ENCODE measurements at regions not wholly inside any gene's neighbourhood (a gene's known extent, or its start where the extent isn't known, plus 50 kb on each side); places are given as distances from the start of the nearest gene placed in this dataset.

GRCh38 chr5:159772698-159773061 lies 143.6 kb upstream of the ADRA1B start:
- DNase-seq (no peak), ATAC-seq (peak in 1 of 8 donors; percentile 7)
- peak overlapping the region in 6 of 10 donors; percentile 41 to 48 (median 46) for H3K4me3 ChIP-seq
- intact Hi-C loops (cut with DNase I): loop anchor here in 4 of 10 donors (1.0 to 10.0 kb wide), 3 partner anchors 21 to 328 kb away; partner anchors contain the start of gene ADRA1B (in 2 of the 4)
- H3K9me3 ChIP-seq: no peaks in the 10 kb centered on the region
- no peaks in the 10 kb centered on the region for H3K36me3 ChIP-seq
- H3K27me3 ChIP-seq: peaks cover 0 to 28% (median 0%) of the 10 kb centered on the region in 7 donors
- 57 to 66% methylated on average over 6 of the region's 6 CpGs for WGBS, 2 donors
- peaks cover 0 to 13% (median 0%) of the 10 kb centered on the region in 9 donors for H3K4me1 ChIP-seq
- TF ChIP-seq CTCF (IDR thresholded peaks at IDR 0.05): no peak
- H3K27ac ChIP-seq: peak overlapping the region in 9 of 10 donors; percentile 51 to 86 (median 83)

GRCh38 chr5:159773062-159773924 lies 143.0 kb upstream of the ADRA1B start:
- peaks cover 0 to 28% (median 0%) of the 10 kb centered on the region in 7 donors for H3K27me3 ChIP-seq
- no peaks in the 10 kb centered on the region for H3K36me3 ChIP-seq
- DNase-seq (peak; percentile 77 to 78), ATAC-seq (peak; percentile 93 to 98 (median 96))
- no peaks in the 10 kb centered on the region for H3K9me3 ChIP-seq
- peak overlapping the region in 9 of 10 donors; percentile 7 to 48 (median 43) for H3K4me3 ChIP-seq
- 3% methylated on average over 67 to 71 of the region's 71 CpGs for WGBS, 2 donors
- peaks cover 0 to 13% (median 0%) of the 10 kb centered on the region in 9 donors for H3K4me1 ChIP-seq
- peak overlapping the region in 9 of 10 donors; percentile 51 to 86 (median 83) for H3K27ac ChIP-seq
- intact Hi-C loops (cut with DNase I): loop anchor here in 3 of 10 donors (10.0 kb wide), 2 partner anchors 142 to 328 kb away; partner anchors contain the start of gene ADRA1B (in 2 of the 3)
- peak in 6 of 9 donors; percentile 19 to 58 (median 42) for TF ChIP-seq CTCF (IDR thresholded peaks at IDR 0.05)

GRCh38 chr5:159774476-159775031 lies 141.7 kb upstream of the ADRA1B start:
- Histone ChIP-seq H3K27me3 (peaks cover 0 to 28% (median 0%) of the 10 kb centered on the region in 7 donors), H3K9me3 (no peaks in the 10 kb centered on the region), H3K4me1 (peaks cover 0 to 13% (median 0%) of the 10 kb centered on the region in 9 donors), H3K4me3 (no peak overlapping the region), H3K27ac (no peak overlapping the region), H3K36me3 (no peaks in the 10 kb centered on the region)
- intact Hi-C loops (cut with DNase I): loop anchor here in 3 of 10 donors (10.0 kb wide), 2 partner anchors 140 to 330 kb away; partner anchors contain the start of gene ADRA1B (in 2 of the 3)
- ATAC-seq (no peak), DNase-seq (no peak)
- no peak for TF ChIP-seq CTCF (IDR thresholded peaks at IDR 0.05)
- 77 to 84% methylated on average over 9 of the region's 9 CpGs for WGBS, 2 donors

- TF ChIP-seq CTCF (IDR thresholded peaks at IDR 0.05): no peak
- H3K36me3 ChIP-seq: no peaks in the 10 kb centered on the region
- H3K27me3 ChIP-seq: peaks cover 0 to 28% (median 0%) of the 10 kb centered on the region in 7 donors
- no peak for DNase-seq
- H3K27ac ChIP-seq: no peak overlapping the region
- H3K9me3 ChIP-seq: no peaks in the 10 kb centered on the region
- WGBS, 2 donors: 90 to 91% methylated on average over 3 of the region's 3 CpGs
- H3K4me3 ChIP-seq: no peak overlapping the region
- intact Hi-C loops (cut with DNase I): loop anchor here in 3 of 10 donors (10.0 kb wide), 2 partner anchors 139 to 331 kb away; partner anchors contain the start of gene ADRA1B (in 2 of the 3)
- ATAC-seq: no peak
- H3K4me1 ChIP-seq: peaks cover 0 to 13% (median 0%) of the 10 kb centered on the region in 9 donors
Measured at GRCh38 chr5:159775890-159776289, 140.4 kb upstream of the ADRA1B start.

All from heart right ventricle (tissue), 16 donors.